Panc1 (cell line): ENCODE measurements at regions not wholly inside any gene's neighbourhood (a gene's known extent, or its start where the extent isn't known, plus 50 kb on each side); places are given as distances from the start of the nearest gene placed in this dataset.

Experiments
- ATAC-seq: fragments of 200-7000 bp; cut with Tn5 transposase; 2 replicates; pipeline ENCODE4 v1.9.1; 2020; ENCODE audit warnings: mild to moderate bottlenecking, moderate library complexity
- BruUV-seq: library from RNA; stranded (reverse); fragments of 400-500 nt; replicated peaks from 2 replicates; lab custom pipeline; 2021; lab: Mats Ljungman, UMichigan
- CTCF ChIA-PET: fragments of 300-600 bp; sonication (Branson Sonifier 250); formaldehyde crosslinking; loops from one replicate; lab custom pipeline; 2022; ENCODE audit warnings: antibody characterized with exemption; lab: Charles Lee
- POLR2A ChIA-PET: fragments of 300-600 bp; sonication (Branson Sonifier 250); formaldehyde crosslinking; loops from one replicate; lab custom pipeline; 2022; ENCODE audit warnings: antibody characterized with exemption; lab: Charles Lee
- DNase-seq: peaks from one replicate; pipeline ENCODE4 v3.0.0-alpha.2; 2010; ENCODE audit warnings: low read depth, low spot score
- H3K27ac ChIP-seq: 2 replicates; pipeline ENCODE4 v1.5.1; 2011; ENCODE audit warnings: mild to moderate bottlenecking, low read length, inconsistent platforms
- H3K27me3 ChIP-seq: fragments of 200-500 bp; sonication (Bioruptor generic); 2 replicates; pipeline ENCODE4 v1.6.0; 2014; ENCODE audit warnings: low read length, inconsistent platforms; ENCODE audit not compliant: control insufficient read depth, insufficient read depth
- H3K36me3 ChIP-seq: fragments of 200-500 bp; sonication (Bioruptor generic); 2 replicates; pipeline ENCODE4 v1.5.1; 2014; ENCODE audit warnings: inconsistent platforms, mild to moderate bottlenecking, low read length, moderate library complexity; ENCODE audit not compliant: control insufficient read depth, insufficient read depth
- H3K4me1 ChIP-seq: 2 replicates; pipeline ENCODE4 v1.5.1; 2011; ENCODE audit warnings: inconsistent platforms, mild to moderate bottlenecking, low read length, moderate library complexity; ENCODE audit not compliant: control insufficient read depth, insufficient read depth
- H3K4me3 ChIP-seq, 2 experiments: 2 replicates each; pipeline ENCODE4 v1.5.1; 2011 to 2012; ENCODE audit warnings: low read depth in 2 of 2, low read length in 2 of 2, mild to moderate bottlenecking in 2 of 2, inconsistent platforms in 1 of 2, moderate library complexity in 1 of 2
- H3K9me3 ChIP-seq: fragments of 200-500 bp; sonication (Bioruptor generic); 2 replicates; pipeline ENCODE4 v1.5.1; 2014; ENCODE audit warnings: low read depth, mild to moderate bottlenecking, inconsistent platforms, low read length, moderate library complexity; ENCODE audit not compliant: control insufficient read depth, insufficient read depth
- CTCF ChIP-seq: fragments of 450-650 bp; IDR thresholded peaks from 2 replicates; pipeline ENCODE4 v1.5.1; 2017; ENCODE audit warnings: mild to moderate bottlenecking
- POLR2AphosphoS5 ChIP-seq: IDR thresholded peaks from 2 replicates; pipeline ENCODE4 v1.6.1; 2012; ENCODE audit warnings: mild to moderate bottlenecking, low read depth, low read length, moderate library complexity
- REST ChIP-seq, 2 experiments: IDR thresholded peaks; 2 replicates each; pipeline ENCODE4 v1.6.1; 2011 to 2012; ENCODE audit warnings: low read depth in 2 of 2, control low read depth in 1 of 2, low read length in 1 of 2, mild to moderate bottlenecking in 1 of 2, moderate library complexity in 1 of 2; ENCODE audit not compliant: insufficient read depth in 1 of 2
- SIN3A ChIP-seq: IDR thresholded peaks from 2 replicates; pipeline ENCODE4 v1.6.1; 2012; ENCODE audit warnings: low read depth, mild to moderate bottlenecking, low read length, moderate library complexity, borderline replicate concordance; ENCODE audit not compliant: insufficient read depth
- TCF7L2 ChIP-seq: IDR thresholded peaks from 2 replicates; pipeline ENCODE4 v1.6.1; 2011; ENCODE audit warnings: mild to moderate bottlenecking, low read depth, low read length, inconsistent platforms
- in situ Hi-C: cut with HindIII; loops from 2 replicates; pipeline ENCODE4 v1.10.0; 2016; ENCODE audit warnings: low sequenced_read_pairs, low pct_unique_long_range_greater_than_20kb
- intact Hi-C: fragments of 100-400 bp; cut with micrococcal nuclease; formaldehyde crosslinking; loops from one replicate; pipeline ENCODE4 v1.10.0; 2022; ENCODE audit not compliant: unreplicated experiment

- intact Hi-C loops, result no loop called here
Observed at GRCh38 chr2:5052905-5053304, 639.3 kb upstream of the SOX11 start.

GRCh38 chr2:5057891-5058351 is 634.3 kb upstream of the SOX11 start:
- ChIA-PET CTCF (no interaction called here), POLR2A (no interaction called here)
- H3K9me3 ChIP-seq, result no peaks in the 10 kb centered on the region
- DNase-seq (no peak), ATAC-seq (no peak)
- H3K4me3 ChIP-seq, result no peak overlapping the region
- BruUV-seq, result no TSS peak
- intact Hi-C loops, result no loop called here
- no peaks in the 10 kb centered on the region for H3K27me3 ChIP-seq
- H3K27ac ChIP-seq, result no peak overlapping the region
- TF ChIP-seq SIN3A, result no peak
- no peaks in the 10 kb centered on the region for H3K4me1 ChIP-seq
- in situ Hi-C loops, result no loop called here
- H3K36me3 ChIP-seq, result no peaks in the 10 kb centered on the region

More at GRCh38 chr2:5052905-5053304, 639.3 kb upstream of the SOX11 start:
- Histone ChIP-seq H3K27ac (no peak overlapping the region), H3K4me3 (no peak overlapping the region), H3K36me3 (no peaks in the 10 kb centered on the region), H3K27me3 (no peaks in the 10 kb centered on the region), H3K9me3 (0 out of 2 replicates have a peak, but pooled peaks cover 3% of the 10 kb centered on the region), H3K4me1 (no peaks in the 10 kb centered on the region)
- ATAC-seq (no peak), DNase-seq (no peak)
- BruUV-seq, result no TSS peak
- POLR2A ChIA-PET, result no interaction called here
- no peak for TF ChIP-seq TCF7L2
- no peak for TF ChIP-seq SIN3A
- TF ChIP-seq CTCF, result no peak
- no peak for TF ChIP-seq REST (IDR thresholded peaks at IDR 0.05; ENCODE audit: insufficient read depth in 1 of 2, low read depth in 2 of 2, low read length in 1 of 2)
- no peak for TF ChIP-seq POLR2AphosphoS5
- in situ Hi-C loops, result no loop called here
- CTCF ChIA-PET, result no interaction called here

- Histone ChIP-seq H3K9me3 (no peaks in the 10 kb centered on the region), H3K27me3 (no peaks in the 10 kb centered on the region), H3K4me1 (no peaks in the 10 kb centered on the region), H3K36me3 (no peaks in the 10 kb centered on the region), H3K27ac (no peak overlapping the region), H3K4me3 (no peak overlapping the region)
- BruUV-seq, result no TSS peak
- CTCF ChIA-PET, result no interaction called here
- TF ChIP-seq SIN3A, result no peak
- TF ChIP-seq CTCF, result no peak
- no peak for TF ChIP-seq REST (IDR thresholded peaks at IDR 0.05; ENCODE audit: insufficient read depth in 1 of 2, low read depth in 2 of 2, low read length in 1 of 2)
- TF ChIP-seq POLR2AphosphoS5, result no peak
- TF ChIP-seq TCF7L2, result no peak
- ATAC-seq (no peak), DNase-seq (no peak)
- intact Hi-C loops (no loop called here), in situ Hi-C loops (no loop called here)
- POLR2A ChIA-PET, result no interaction called here
Observed at GRCh38 chr2:5060956-5061355, 631.2 kb upstream of the SOX11 start.
